Body of pancreas (tissue), 4 donors: ENCODE measurements at regions not wholly inside any gene's neighbourhood (a gene's known extent, or its start where the extent isn't known, plus 50 kb on each side); places are given as distances from the start of the nearest gene placed in this dataset.
"Not testable (repeated sequence)": the region's sequence is repeated elsewhere in the genome, so short reads cannot be mapped to it uniquely, and the experiment has no call there.

Source experiments
- ATAC-seq: fragments of 150-250 bp; one replicate; pipeline ENCODE4 v1.9.1; 2016
- DNase-seq, 4 donors: peaks; one replicate each; pipeline ENCODE4 v3.0.0-alpha.2; 2019
- H3K27ac ChIP-seq, 4 donors: fragments of 200-600 bp; sonication (generic); 1 replicate in 3 of 4; 2 replicates in 1 of 4; pipeline versions ENCODE4 v1.5.1 to v1.6.1; 2016 to 2019; ENCODE audit warnings: mild to moderate bottlenecking in 1 of 4, mixed read lengths in 1 of 4, moderate library complexity in 1 of 4
- H3K27me3 ChIP-seq, 2 donors: fragments of 200-600 bp; sonication (generic); one replicate each; pipeline ENCODE4 v1.6.0; 2016; ENCODE audit warnings: mild to moderate bottlenecking in 1 of 2
- H3K36me3 ChIP-seq, 2 donors: fragments of 200-600 bp; sonication (generic); replicated peaks in 1 of 2; 2 replicates each; pipeline ENCODE4 v1.5.1; 2016; ENCODE audit warnings: low read depth in 2 of 2; ENCODE audit not compliant: insufficient read depth in 1 of 2
- H3K4me1 ChIP-seq: fragments of 200-600 bp; sonication (generic); one replicate; pipeline ENCODE4 v1.6.0; 2016
- H3K4me3 ChIP-seq, 2 donors: fragments of 200-600 bp; sonication (generic); 1 replicate in 1 of 2; 2 replicates in 1 of 2; pipeline ENCODE4 v1.5.1; 2016 to 2019
- H3K9me3 ChIP-seq, 3 donors: fragments of 200-600 bp; sonication (generic); 1 replicate in 2 of 3; 2 replicates in 1 of 3; pipeline ENCODE4 v1.5.1; 2016
- POLR2A ChIP-seq, 3 donors: fragments of 450-650 bp; IDR thresholded peaks; one replicate each; pipeline ENCODE4 v1.6.1; 2016; ENCODE audit warnings: antibody characterized with exemption in 3 of 3, mild to moderate bottlenecking in 2 of 3
- WGBS, 2 donors: methylation state at CpG; one replicate each; pipeline ENCODE4 v1.1.5; 2017; 5-methylcytosine and 5-hydroxymethylcytosine counted together
- intact Hi-C: fragments of 100-400 bp; cut with DNase I; formaldehyde crosslinking; loops from one replicate; pipeline ENCODE4 v1.15.1; 2023
- TF ChIP-seq, protein P1 (sequence below), 7 experiments: fragments of 450-650 bp in 4 of 7; fragments of 200-600 bp in 3 of 7; sonication (generic) in 3 of 7; IDR thresholded peaks; one replicate each; pipeline ENCODE4 v1.5.1; 2016 to 2019; ENCODE audit warnings: antibody characterized with exemption in 7 of 7

GRCh38 chr2:100749771-100750542 is 70.0 kb upstream of the NPAS2 start:
- H3K4me3 ChIP-seq, result no peak overlapping the region
- 86 to 90% methylated on average over 4 of the region's 4 CpGs for WGBS, 2 donors
- TF ChIP-seq, protein P1, sequence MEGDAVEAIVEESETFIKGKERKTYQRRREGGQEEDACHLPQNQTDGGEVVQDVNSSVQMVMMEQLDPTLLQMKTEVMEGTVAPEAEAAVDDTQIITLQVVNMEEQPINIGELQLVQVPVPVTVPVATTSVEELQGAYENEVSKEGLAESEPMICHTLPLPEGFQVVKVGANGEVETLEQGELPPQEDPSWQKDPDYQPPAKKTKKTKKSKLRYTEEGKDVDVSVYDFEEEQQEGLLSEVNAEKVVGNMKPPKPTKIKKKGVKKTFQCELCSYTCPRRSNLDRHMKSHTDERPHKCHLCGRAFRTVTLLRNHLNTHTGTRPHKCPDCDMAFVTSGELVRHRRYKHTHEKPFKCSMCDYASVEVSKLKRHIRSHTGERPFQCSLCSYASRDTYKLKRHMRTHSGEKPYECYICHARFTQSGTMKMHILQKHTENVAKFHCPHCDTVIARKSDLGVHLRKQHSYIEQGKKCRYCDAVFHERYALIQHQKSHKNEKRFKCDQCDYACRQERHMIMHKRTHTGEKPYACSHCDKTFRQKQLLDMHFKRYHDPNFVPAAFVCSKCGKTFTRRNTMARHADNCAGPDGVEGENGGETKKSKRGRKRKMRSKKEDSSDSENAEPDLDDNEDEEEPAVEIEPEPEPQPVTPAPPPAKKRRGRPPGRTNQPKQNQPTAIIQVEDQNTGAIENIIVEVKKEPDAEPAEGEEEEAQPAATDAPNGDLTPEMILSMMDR (IDR thresholded peaks at IDR 0.05), result no peak
- no peak for TF ChIP-seq POLR2A (IDR thresholded peaks at IDR 0.05)
- H3K4me1 ChIP-seq, result no peaks in the 10 kb centered on the region
- intact Hi-C loops, result no loop called here
- no peak for ATAC-seq
- H3K9me3 ChIP-seq, result no peaks in the 10 kb centered on the region
- H3K36me3 ChIP-seq, result no peaks in the 10 kb centered on the region
- no peaks in the 10 kb centered on the region for H3K27me3 ChIP-seq
- no peak overlapping the region for H3K27ac ChIP-seq
- DNase-seq, result no peak

- H3K27ac ChIP-seq, H3K4me3 ChIP-seq, H3K36me3 ChIP-seq, intact Hi-C loops, H3K4me1 ChIP-seq, H3K9me3 ChIP-seq, ATAC-seq, DNase-seq, H3K27me3 ChIP-seq: not testable (repeated sequence)
- WGBS, 2 donors, result 91 to 92% methylated on average over 5 of the region's 5 CpGs
These were observed 67.9 kb upstream of the NPAS2 start for GRCh38 chr2:100751871-100752625.

- intact Hi-C loops, result no loop called here
- H3K4me3 ChIP-seq, result no peak overlapping the region
- DNase-seq (no peak), ATAC-seq (peak; percentile 52)
- H3K27me3 ChIP-seq, result no peaks in the 10 kb centered on the region
- no peaks in the 10 kb centered on the region for H3K4me1 ChIP-seq
- no peak for TF ChIP-seq POLR2A (IDR thresholded peaks at IDR 0.05)
- TF ChIP-seq, protein P1 (IDR thresholded peaks at IDR 0.05), result no peak
- WGBS, 2 donors, result 25 to 52% methylated on average over 2 of the region's 2 CpGs
- no peaks in the 10 kb centered on the region for H3K36me3 ChIP-seq
- H3K9me3 ChIP-seq, result no peaks in the 10 kb centered on the region
- H3K27ac ChIP-seq, result no peak overlapping the region
These were observed 67.2 kb upstream of the NPAS2 start for GRCh38 chr2:100752628-100753333.

- whole genome bisulfite sequencing, 2 donors, result 79 to 86% methylated on average over 4 of the region's 4 CpGs
- H3K27ac ChIP-seq, result no peak overlapping the region
- no peak for TF ChIP-seq POLR2A (IDR thresholded peaks at IDR 0.05)
- TF ChIP-seq, protein P1 (IDR thresholded peaks at IDR 0.05), result no peak
- ATAC-seq (no peak), DNase-seq (no peak)
- intact Hi-C loops, result no loop called here
- H3K27me3 ChIP-seq, result no peaks in the 10 kb centered on the region
- H3K4me3 ChIP-seq, result no peak overlapping the region
- H3K9me3 ChIP-seq, result no peaks in the 10 kb centered on the region
- H3K4me1 ChIP-seq, result no peaks in the 10 kb centered on the region
- no peaks in the 10 kb centered on the region for H3K36me3 ChIP-seq
These were observed 66.5 kb upstream of the NPAS2 start for GRCh38 chr2:100753444-100753843.

DNA sequence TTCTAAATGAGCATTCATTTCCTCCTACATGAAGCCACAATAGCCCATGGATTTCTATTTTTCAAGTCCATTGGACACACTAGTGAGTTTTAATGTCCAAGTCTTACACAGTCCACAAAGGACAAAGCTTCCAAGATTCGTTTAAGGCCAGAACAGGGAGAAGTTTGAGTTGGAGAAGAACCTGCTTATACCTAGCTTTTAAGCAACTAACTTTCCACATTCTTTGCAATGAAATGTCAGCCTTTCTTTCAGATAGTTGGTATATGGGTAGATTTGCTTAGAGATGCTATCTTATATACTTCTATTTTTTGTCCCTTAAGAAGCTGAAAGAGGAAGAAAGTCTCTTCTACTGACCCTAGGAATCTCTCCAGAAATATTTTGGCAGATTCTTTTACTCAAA is 66.1 kb upstream of the NPAS2 start:
- no peaks in the 10 kb centered on the region for H3K9me3 ChIP-seq
- H3K27ac ChIP-seq, result no peak overlapping the region
- H3K4me1 ChIP-seq, result no peaks in the 10 kb centered on the region
- intact Hi-C loops, result no loop called here
- H3K36me3 ChIP-seq, result no peaks in the 10 kb centered on the region
- ATAC-seq (no peak), DNase-seq (no peak)
- no peak for TF ChIP-seq POLR2A (IDR thresholded peaks at IDR 0.05)
- TF ChIP-seq, protein P1 (IDR thresholded peaks at IDR 0.05), result no peak
- 76 to 85% methylated on average over 1 of the region's 1 CpG for WGBS, 2 donors
- H3K4me3 ChIP-seq, result no peak overlapping the region
- H3K27me3 ChIP-seq, result no peaks in the 10 kb centered on the region
